ENCODE measurements at regions not wholly inside any gene's neighbourhood (a gene's known extent, or its start where the extent isn't known, plus 50 kb on each side); places are given as distances from the start of the nearest gene placed in this dataset.

DNA sequence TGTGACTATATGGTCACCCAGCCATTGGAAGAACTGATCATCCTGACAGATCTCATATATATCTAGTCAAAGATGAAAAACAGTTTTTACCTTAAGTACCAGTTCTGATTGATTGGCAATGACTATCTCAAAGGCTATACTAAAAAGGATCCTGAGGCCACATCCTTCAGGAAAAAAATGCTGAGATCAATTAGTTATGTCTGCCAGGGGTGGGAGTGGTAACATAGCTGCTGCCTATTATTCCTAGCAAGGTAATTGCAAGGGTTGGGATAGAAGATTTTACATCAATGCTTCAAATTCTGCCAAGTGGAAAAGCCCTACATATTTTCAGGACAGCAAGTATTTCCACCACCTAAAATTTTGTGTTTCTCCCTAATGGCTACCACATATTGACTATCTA lies 114.7 kb downstream of the C1D start:
- DNase-seq (no peak), ATAC-seq (ENCODE audit: insufficient read depth, low FRiP score) (no peak)
- H3K4me3 ChIP-seq = no peak overlapping the region
- H3K4me1 ChIP-seq (ENCODE audit: control insufficient read depth in 5 of 5, insufficient read depth in 5 of 5, low read length in 5 of 5) = peaks cover 0 to 15% (median 2%) of the 10 kb centered on the region in 5 donors
- no peak overlapping the region for H3K27ac ChIP-seq (ENCODE audit: low read depth in 1 of 2, low read length in 1 of 2)
- TF ChIP-seq, protein P1, sequence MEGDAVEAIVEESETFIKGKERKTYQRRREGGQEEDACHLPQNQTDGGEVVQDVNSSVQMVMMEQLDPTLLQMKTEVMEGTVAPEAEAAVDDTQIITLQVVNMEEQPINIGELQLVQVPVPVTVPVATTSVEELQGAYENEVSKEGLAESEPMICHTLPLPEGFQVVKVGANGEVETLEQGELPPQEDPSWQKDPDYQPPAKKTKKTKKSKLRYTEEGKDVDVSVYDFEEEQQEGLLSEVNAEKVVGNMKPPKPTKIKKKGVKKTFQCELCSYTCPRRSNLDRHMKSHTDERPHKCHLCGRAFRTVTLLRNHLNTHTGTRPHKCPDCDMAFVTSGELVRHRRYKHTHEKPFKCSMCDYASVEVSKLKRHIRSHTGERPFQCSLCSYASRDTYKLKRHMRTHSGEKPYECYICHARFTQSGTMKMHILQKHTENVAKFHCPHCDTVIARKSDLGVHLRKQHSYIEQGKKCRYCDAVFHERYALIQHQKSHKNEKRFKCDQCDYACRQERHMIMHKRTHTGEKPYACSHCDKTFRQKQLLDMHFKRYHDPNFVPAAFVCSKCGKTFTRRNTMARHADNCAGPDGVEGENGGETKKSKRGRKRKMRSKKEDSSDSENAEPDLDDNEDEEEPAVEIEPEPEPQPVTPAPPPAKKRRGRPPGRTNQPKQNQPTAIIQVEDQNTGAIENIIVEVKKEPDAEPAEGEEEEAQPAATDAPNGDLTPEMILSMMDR (IDR thresholded peaks at IDR 0.05; ENCODE audit: control extremely low read depth, extremely low read depth) = no peak
- H3K27me3 ChIP-seq (ENCODE audit: control insufficient read depth in 3 of 3, insufficient read depth in 3 of 3, low read length in 2 of 3) = no peaks in the 10 kb centered on the region
- no peak overlapping the region for H3K9ac ChIP-seq (ENCODE audit: insufficient read depth in 1 of 2, low read length in 2 of 2)
- no peaks in the 10 kb centered on the region for H3K36me3 ChIP-seq (ENCODE audit: control insufficient read depth in 4 of 4, insufficient read depth in 4 of 4, low read length in 4 of 4)
- peaks cover 0 to 1% (median 0%) of the 10 kb centered on the region in 4 donors for H3K9me3 ChIP-seq (ENCODE audit: control insufficient read depth in 4 of 4, insufficient read depth in 3 of 4, low read length in 3 of 4)

DNA sequence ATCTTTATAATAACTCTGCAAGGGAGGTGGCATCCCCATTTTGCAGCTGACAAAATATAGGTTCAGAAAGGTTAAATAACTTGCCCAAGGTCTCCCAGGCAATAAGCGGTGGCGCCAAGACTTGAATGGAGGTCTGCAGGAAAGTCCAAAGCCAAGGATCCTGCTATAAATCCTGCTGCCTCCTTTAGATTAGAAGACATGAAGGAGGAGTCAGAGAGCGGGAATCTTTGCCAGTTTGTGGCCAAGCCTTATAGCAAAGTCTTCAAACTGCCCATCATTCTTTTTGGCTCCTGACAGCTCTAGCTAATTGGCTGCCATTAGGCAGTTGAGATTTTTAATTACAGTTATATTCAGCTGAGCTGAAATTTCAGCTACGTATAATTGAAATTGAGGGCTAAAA lies 114.3 kb downstream of the C1D start:
- Histone ChIP-seq H3K4me1 (ENCODE audit: control insufficient read depth in 5 of 5, insufficient read depth in 5 of 5, low read length in 5 of 5) (peaks cover 0 to 15% (median 2%) of the 10 kb centered on the region in 5 donors), H3K4me3 (no peak overlapping the region), H3K27me3 (ENCODE audit: control insufficient read depth in 3 of 3, insufficient read depth in 3 of 3, low read length in 2 of 3) (no peaks in the 10 kb centered on the region), H3K36me3 (ENCODE audit: control insufficient read depth in 4 of 4, insufficient read depth in 4 of 4, low read length in 4 of 4) (no peaks in the 10 kb centered on the region), H3K27ac (ENCODE audit: low read depth in 1 of 2, low read length in 1 of 2) (no peak overlapping the region), H3K9me3 (ENCODE audit: control insufficient read depth in 4 of 4, insufficient read depth in 3 of 4, low read length in 3 of 4) (no peaks in the 10 kb centered on the region), H3K9ac (ENCODE audit: insufficient read depth in 1 of 2, low read length in 2 of 2) (no peak overlapping the region)
- TF ChIP-seq, protein P1 (IDR thresholded peaks at IDR 0.05; ENCODE audit: control extremely low read depth, extremely low read depth) = no peak
- 95 to 98% methylated on average over 4 of the region's 4 CpGs for WGBS, 2 donors
- DNase-seq = no peak
- no peak for ATAC-seq (ENCODE audit: insufficient read depth, low FRiP score)

DNA sequence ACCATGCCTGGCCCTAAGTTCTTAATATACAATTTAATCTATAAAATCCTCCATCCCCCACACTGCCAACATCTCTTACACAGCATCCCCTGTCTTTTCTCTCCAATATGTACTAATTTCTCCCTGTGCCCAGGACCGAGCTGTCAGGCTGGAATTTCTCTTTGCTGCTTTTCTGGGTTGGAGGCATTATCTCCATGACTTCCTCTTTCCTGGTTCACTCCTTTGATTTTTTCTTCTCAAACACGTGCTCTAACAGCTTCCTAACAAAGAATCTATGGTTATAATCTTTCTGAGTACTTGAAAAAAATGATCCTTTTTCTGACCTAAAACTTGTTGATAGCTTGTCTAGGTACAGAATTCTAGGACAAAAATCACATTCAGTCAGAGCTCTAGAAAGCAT lies 112.8 kb downstream of the C1D start:
- WGBS, 2 donors = 67 to 77% methylated on average over 2 of the region's 2 CpGs
- Histone ChIP-seq H3K27ac (ENCODE audit: low read depth in 1 of 2, low read length in 1 of 2) (no peak overlapping the region), H3K9me3 (ENCODE audit: control insufficient read depth in 4 of 4, insufficient read depth in 3 of 4, low read length in 3 of 4) (no peaks in the 10 kb centered on the region), H3K4me3 (no peak overlapping the region), H3K27me3 (ENCODE audit: control insufficient read depth in 3 of 3, insufficient read depth in 3 of 3, low read length in 2 of 3) (no peaks in the 10 kb centered on the region), H3K9ac (ENCODE audit: insufficient read depth in 1 of 2, low read length in 2 of 2) (no peak overlapping the region), H3K36me3 (ENCODE audit: control insufficient read depth in 4 of 4, insufficient read depth in 4 of 4, low read length in 4 of 4) (no peaks in the 10 kb centered on the region), H3K4me1 (ENCODE audit: control insufficient read depth in 5 of 5, insufficient read depth in 5 of 5, low read length in 5 of 5) (peaks cover 0 to 21% (median 6%) of the 10 kb centered on the region in 5 donors)
- TF ChIP-seq, protein P1 (IDR thresholded peaks at IDR 0.05; ENCODE audit: control extremely low read depth, extremely low read depth) = no peak
- ATAC-seq (ENCODE audit: insufficient read depth, low FRiP score) (no peak), DNase-seq (no peak)

DNA sequence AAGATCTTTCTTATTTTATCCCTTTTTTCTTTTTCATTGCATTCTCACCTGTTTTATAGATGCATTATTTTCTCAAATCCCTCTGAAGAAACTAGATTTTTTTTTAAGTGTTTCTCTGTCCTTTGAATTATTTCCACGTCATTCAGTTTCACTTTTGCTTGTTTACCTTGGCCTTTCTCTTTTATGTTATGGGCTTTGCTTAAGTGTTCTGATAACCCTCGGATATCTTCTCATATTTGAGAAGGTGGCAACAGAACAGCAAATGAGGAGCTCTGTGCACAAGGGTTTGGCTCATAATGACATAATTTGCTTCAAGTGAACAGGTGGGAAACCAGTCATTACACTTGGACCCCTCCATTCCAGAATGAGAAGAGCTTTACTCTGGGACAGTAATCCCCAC lies 111.9 kb downstream of the C1D start:
- H3K36me3 ChIP-seq (ENCODE audit: control insufficient read depth in 4 of 4, insufficient read depth in 4 of 4, low read length in 4 of 4) = no peaks in the 10 kb centered on the region
- WGBS, 2 donors = 22 to 33% methylated on average over 2 of the region's 2 CpGs
- H3K27ac ChIP-seq (ENCODE audit: low read depth in 1 of 2, low read length in 1 of 2) = no peak overlapping the region
- H3K27me3 ChIP-seq (ENCODE audit: control insufficient read depth in 3 of 3, insufficient read depth in 3 of 3, low read length in 2 of 3) = no peaks in the 10 kb centered on the region
- H3K9ac ChIP-seq (ENCODE audit: insufficient read depth in 1 of 2, low read length in 2 of 2) = no peak overlapping the region
- H3K4me3 ChIP-seq = no peak overlapping the region
- no peak for ATAC-seq (ENCODE audit: insufficient read depth, low FRiP score)
- TF ChIP-seq, protein P1 (IDR thresholded peaks at IDR 0.05; ENCODE audit: control extremely low read depth, extremely low read depth) = no peak
- H3K9me3 ChIP-seq (ENCODE audit: control insufficient read depth in 4 of 4, insufficient read depth in 3 of 4, low read length in 3 of 4) = no peaks in the 10 kb centered on the region
- peaks cover 0 to 22% (median 6%) of the 10 kb centered on the region in 5 donors for H3K4me1 ChIP-seq (ENCODE audit: control insufficient read depth in 5 of 5, insufficient read depth in 5 of 5, low read length in 5 of 5)
- DNase-seq = no peak
